K562 (cell line): ENCODE measurements at regions not wholly inside any gene's neighbourhood (a gene's known extent, or its start where the extent isn't known, plus 50 kb on each side); places are given as distances from the start of the nearest gene placed in this dataset.

ENCODE experiments used
- ELF1 ChIP-seq: fragments of 200-800 bp; sonication (Bioruptor generic); IDR thresholded peaks from 2 replicates; pipeline ENCODE4 v1.6.1; 2016; ENCODE audit warnings: missing genetic modification characterization, missing compliant biosample characterization
- NFRKB ChIP-seq: fragments of 450-650 bp; IDR thresholded peaks from 2 replicates; pipeline ENCODE4 v1.6.1; 2016; ENCODE audit warnings: low read depth
- VEZF1 ChIP-seq: fragments of 200-800 bp; sonication (Bioruptor generic); IDR thresholded peaks from 2 replicates; pipeline ENCODE4 v1.6.1; 2017; ENCODE audit warnings: missing genetic modification characterization, missing compliant biosample characterization
- ZNF41 ChIP-seq: fragments of 250-450 bp; sonication (Bioruptor Pico); conservative IDR thresholded peaks from 2 replicates; pipeline ENCODE4 v1.4.0; 2020; ENCODE audit warnings: mild to moderate bottlenecking
- TF ChIP-seq, protein P1 (sequence below): fragments of 450-650 bp; IDR thresholded peaks from 2 replicates; pipeline ENCODE4 v1.6.1; 2016; ENCODE audit warnings: mild to moderate bottlenecking
- TF ChIP-seq, protein P2 (sequence below): fragments of 200-600 bp; sonication (generic); IDR thresholded peaks from one replicate; pipeline ENCODE4 v1.6.1; 2012; ENCODE audit warnings: mild to moderate bottlenecking, low read depth, low read length, inconsistent platforms

DNA sequence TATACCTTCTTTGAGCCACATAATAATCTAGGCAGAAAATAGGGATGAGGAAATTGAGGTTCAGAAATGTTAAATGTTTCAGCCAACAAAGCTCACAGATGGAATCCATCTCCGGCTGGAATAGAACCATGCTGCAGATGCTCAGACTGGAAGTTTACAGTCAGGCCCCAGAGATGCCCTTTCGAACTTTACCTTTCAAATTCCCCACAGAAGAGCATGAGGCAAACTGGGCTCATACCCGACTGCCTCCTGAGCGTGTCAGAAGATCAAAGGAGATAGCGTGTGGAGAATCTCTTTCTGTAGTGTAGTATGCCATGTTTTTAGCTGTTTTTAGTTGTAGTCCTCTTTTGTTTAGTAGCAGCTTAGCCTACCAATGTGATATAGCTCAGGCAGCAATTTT is 72.0 kb upstream of the DAP start (continued):
- TF ChIP-seq, protein P1, sequence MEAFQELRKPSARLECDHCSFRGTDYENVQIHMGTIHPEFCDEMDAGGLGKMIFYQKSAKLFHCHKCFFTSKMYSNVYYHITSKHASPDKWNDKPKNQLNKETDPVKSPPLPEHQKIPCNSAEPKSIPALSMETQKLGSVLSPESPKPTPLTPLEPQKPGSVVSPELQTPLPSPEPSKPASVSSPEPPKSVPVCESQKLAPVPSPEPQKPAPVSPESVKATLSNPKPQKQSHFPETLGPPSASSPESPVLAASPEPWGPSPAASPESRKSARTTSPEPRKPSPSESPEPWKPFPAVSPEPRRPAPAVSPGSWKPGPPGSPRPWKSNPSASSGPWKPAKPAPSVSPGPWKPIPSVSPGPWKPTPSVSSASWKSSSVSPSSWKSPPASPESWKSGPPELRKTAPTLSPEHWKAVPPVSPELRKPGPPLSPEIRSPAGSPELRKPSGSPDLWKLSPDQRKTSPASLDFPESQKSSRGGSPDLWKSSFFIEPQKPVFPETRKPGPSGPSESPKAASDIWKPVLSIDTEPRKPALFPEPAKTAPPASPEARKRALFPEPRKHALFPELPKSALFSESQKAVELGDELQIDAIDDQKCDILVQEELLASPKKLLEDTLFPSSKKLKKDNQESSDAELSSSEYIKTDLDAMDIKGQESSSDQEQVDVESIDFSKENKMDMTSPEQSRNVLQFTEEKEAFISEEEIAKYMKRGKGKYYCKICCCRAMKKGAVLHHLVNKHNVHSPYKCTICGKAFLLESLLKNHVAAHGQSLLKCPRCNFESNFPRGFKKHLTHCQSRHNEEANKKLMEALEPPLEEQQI: no peak
- TF ChIP-seq NFRKB (no peak), ZNF41 (CRISPR knock-in tag) (no peak), VEZF1 (CRISPR knock-in tag) (no peak), ELF1 (no peak)
- TF ChIP-seq, protein P2, sequence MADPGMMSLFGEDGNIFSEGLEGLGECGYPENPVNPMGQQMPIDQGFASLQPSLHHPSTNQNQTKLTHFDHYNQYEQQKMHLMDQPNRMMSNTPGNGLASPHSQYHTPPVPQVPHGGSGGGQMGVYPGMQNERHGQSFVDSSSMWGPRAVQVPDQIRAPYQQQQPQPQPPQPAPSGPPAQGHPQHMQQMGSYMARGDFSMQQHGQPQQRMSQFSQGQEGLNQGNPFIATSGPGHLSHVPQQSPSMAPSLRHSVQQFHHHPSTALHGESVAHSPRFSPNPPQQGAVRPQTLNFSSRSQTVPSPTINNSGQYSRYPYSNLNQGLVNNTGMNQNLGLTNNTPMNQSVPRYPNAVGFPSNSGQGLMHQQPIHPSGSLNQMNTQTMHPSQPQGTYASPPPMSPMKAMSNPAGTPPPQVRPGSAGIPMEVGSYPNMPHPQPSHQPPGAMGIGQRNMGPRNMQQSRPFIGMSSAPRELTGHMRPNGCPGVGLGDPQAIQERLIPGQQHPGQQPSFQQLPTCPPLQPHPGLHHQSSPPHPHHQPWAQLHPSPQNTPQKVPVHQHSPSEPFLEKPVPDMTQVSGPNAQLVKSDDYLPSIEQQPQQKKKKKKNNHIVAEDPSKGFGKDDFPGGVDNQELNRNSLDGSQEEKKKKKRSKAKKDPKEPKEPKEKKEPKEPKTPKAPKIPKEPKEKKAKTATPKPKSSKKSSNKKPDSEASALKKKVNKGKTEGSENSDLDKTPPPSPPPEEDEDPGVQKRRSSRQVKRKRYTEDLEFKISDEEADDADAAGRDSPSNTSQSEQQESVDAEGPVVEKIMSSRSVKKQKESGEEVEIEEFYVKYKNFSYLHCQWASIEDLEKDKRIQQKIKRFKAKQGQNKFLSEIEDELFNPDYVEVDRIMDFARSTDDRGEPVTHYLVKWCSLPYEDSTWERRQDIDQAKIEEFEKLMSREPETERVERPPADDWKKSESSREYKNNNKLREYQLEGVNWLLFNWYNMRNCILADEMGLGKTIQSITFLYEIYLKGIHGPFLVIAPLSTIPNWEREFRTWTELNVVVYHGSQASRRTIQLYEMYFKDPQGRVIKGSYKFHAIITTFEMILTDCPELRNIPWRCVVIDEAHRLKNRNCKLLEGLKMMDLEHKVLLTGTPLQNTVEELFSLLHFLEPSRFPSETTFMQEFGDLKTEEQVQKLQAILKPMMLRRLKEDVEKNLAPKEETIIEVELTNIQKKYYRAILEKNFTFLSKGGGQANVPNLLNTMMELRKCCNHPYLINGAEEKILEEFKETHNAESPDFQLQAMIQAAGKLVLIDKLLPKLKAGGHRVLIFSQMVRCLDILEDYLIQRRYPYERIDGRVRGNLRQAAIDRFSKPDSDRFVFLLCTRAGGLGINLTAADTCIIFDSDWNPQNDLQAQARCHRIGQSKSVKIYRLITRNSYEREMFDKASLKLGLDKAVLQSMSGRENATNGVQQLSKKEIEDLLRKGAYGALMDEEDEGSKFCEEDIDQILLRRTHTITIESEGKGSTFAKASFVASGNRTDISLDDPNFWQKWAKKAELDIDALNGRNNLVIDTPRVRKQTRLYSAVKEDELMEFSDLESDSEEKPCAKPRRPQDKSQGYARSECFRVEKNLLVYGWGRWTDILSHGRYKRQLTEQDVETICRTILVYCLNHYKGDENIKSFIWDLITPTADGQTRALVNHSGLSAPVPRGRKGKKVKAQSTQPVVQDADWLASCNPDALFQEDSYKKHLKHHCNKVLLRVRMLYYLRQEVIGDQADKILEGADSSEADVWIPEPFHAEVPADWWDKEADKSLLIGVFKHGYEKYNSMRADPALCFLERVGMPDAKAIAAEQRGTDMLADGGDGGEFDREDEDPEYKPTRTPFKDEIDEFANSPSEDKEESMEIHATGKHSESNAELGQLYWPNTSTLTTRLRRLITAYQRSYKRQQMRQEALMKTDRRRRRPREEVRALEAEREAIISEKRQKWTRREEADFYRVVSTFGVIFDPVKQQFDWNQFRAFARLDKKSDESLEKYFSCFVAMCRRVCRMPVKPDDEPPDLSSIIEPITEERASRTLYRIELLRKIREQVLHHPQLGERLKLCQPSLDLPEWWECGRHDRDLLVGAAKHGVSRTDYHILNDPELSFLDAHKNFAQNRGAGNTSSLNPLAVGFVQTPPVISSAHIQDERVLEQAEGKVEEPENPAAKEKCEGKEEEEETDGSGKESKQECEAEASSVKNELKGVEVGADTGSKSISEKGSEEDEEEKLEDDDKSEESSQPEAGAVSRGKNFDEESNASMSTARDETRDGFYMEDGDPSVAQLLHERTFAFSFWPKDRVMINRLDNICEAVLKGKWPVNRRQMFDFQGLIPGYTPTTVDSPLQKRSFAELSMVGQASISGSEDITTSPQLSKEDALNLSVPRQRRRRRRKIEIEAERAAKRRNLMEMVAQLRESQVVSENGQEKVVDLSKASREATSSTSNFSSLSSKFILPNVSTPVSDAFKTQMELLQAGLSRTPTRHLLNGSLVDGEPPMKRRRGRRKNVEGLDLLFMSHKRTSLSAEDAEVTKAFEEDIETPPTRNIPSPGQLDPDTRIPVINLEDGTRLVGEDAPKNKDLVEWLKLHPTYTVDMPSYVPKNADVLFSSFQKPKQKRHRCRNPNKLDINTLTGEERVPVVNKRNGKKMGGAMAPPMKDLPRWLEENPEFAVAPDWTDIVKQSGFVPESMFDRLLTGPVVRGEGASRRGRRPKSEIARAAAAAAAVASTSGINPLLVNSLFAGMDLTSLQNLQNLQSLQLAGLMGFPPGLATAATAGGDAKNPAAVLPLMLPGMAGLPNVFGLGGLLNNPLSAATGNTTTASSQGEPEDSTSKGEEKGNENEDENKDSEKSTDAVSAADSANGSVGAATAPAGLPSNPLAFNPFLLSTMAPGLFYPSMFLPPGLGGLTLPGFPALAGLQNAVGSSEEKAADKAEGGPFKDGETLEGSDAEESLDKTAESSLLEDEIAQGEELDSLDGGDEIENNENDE: no peak
- TF ChIP-seq, all 486 proteins: peak for 0
